Astrocyte of the spinal cord (primary cell): ENCODE measurements at regions not wholly inside any gene's neighbourhood (a gene's known extent, or its start where the extent isn't known, plus 50 kb on each side); places are given as distances from the start of the nearest gene placed in this dataset.
"Not testable (repeated sequence)": the region's sequence is repeated elsewhere in the genome, so short reads cannot be mapped to it uniquely, and the experiment has no call there.

Experiments used
- DNase-seq: peaks from one replicate; pipeline ENCODE4 v3.0.0; 2011; ENCODE audit warnings: low read depth, low spot score
- H3K4me3 ChIP-seq: 2 replicates; pipeline ENCODE4 v1.5.1; 2011; ENCODE audit warnings: low read depth, mild to moderate bottlenecking, low read length, moderate library complexity
- CTCF ChIP-seq: IDR thresholded peaks from 2 replicates; pipeline ENCODE4 v1.5.1; 2012; ENCODE audit warnings: low read depth, mild to moderate bottlenecking, low read length, inconsistent platforms
- in situ Hi-C: cut with HindIII; loops from 2 replicates; pipeline ENCODE4 v1.10.0; 2017; ENCODE audit warnings: low sequenced_read_pairs

DNA sequence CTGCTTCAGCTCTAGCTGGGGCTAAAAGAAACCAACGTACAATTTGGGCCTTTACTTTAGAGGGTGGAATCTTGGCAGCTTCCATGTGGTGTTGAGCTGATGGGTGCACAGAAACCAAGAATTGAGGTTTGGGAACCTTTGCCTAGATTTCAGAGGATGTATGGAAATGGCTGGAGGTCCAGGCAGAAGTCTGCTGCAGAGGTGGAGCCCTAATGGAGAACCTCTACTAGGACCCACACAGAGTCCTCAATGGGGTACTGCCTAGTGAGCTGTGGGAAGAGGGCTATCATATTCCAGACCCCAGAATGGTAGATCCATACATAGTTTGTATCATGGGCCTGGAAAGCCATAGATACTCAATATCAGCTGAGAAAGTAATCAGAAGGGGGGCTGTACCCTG lies 500.4 kb upstream of the ATP2B1 start:
- no peak for DNase-seq
- no peak overlapping the region for H3K4me3 ChIP-seq
- TF ChIP-seq CTCF: no peak
- in situ Hi-C loops: no loop called here

DNA sequence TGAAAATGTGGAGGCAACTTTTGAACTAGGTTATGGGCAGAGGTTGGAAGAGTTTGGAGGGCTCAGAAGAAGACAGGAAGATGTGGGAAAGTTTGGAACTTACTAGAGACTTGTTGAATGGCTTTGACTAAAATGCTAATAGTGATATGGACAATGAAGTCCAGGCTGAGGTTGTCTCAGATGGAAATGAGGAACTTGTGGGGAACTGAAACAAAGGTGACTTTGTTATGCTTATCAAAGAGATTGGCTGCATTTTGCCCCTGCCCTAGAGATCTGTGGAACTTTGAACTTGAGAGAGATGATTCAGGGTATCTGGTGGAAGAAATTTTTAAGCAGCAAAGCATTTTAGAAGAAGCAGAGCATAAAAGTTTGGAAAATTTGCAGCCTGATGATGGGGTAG lies 499.7 kb upstream of the ATP2B1 start:
- in situ Hi-C loops, DNase-seq, H3K4me3 ChIP-seq: not testable (repeated sequence)

DNA sequence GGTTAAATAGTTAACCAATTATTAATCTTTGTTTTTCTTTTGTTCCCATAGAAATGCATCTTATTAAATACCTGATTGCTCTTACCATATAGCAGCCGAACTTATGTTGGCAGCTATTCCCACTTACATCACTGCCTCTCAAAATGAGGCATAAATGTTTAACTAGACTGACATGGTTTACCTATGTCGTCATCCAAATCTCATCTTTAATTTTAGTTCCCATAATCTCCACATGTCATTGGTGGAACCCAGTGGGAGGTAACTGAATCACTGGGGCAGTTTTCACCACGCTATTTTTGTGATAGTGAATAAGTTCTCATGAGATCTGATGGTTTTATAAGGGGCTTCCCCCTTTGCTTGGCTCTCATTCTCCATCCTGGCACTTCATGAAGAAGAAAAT lies 499.2 kb upstream of the ATP2B1 start:
- no peak overlapping the region for H3K4me3 ChIP-seq
- in situ Hi-C loops: no loop called here
- DNase-seq: peak; percentile 5
- no peak for TF ChIP-seq CTCF

DNA sequence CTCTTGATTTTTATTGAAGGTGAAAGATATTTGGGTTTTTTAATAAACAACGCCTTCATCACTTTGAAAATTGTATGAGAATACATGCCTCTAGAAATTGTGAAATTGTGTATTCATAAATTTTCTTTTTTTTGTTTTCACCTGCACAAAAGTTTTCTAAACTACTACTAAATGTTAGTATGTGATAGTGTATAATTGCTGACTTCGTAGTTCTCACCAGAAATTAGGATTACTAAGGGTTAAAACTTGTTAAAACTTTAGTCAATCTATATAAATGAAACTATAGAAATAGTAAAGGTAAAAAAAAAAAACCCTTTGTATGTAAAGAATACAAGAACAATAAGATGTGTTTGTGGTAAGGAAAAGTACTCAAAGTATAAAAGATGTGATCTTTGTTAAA lies 496.5 kb upstream of the ATP2B1 start:
- TF ChIP-seq CTCF: no peak
- DNase-seq: no peak
- in situ Hi-C loops: no loop called here
- H3K4me3 ChIP-seq: no peak overlapping the region

GRCh38 chr12:90203556-90203955 lies 494.9 kb upstream of the ATP2B1 start:
- no peak for TF ChIP-seq CTCF
- H3K4me3 ChIP-seq: no peak overlapping the region
- in situ Hi-C loops: no loop called here
- no peak for DNase-seq

DNA sequence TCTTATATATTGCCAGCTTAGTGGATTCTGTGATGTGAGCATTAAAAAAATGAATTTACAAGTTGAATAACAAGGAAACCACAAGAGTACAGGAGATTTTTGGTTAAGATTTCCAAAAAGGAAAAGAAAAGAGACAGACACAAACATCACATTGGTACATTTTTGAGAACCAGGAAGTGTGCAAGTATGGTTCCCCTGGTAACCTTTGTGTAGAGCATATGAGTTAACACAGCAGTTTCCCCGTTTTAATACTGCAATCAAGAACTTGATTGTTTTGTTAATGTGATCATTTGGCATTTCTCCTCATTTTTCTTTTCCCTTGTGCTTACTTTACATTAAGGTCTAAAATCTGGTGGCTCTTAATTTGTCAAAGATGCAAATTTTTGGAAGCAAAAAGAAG lies 490.4 kb upstream of the ATP2B1 start:
- H3K4me3 ChIP-seq: no peak overlapping the region
- DNase-seq: no peak
- in situ Hi-C loops: no loop called here
- TF ChIP-seq CTCF: no peak

GRCh38 chr12:90193500-90193899 lies 484.9 kb upstream of the ATP2B1 start:
- no peak for TF ChIP-seq CTCF
- in situ Hi-C loops: no loop called here
- no peak overlapping the region for H3K4me3 ChIP-seq
- DNase-seq: no peak
